Nephron progenitor cell (in vitro differentiated cells): ENCODE measurements at regions not wholly inside any gene's neighbourhood (a gene's known extent, or its start where the extent isn't known, plus 50 kb on each side); places are given as distances from the start of the nearest gene placed in this dataset.

Source experiments
- DNase-seq: peaks from one replicate; pipeline ENCODE4 v3.0.0; 2021
- H3K27ac Mint-ChIP-seq: 2 replicates; pipeline ENCODE4 v1.8.0; 2021; ENCODE audit warnings: mild to moderate bottlenecking, moderate library complexity, mixed read lengths
- H3K27me3 Mint-ChIP-seq: 2 replicates; pipeline ENCODE4 v1.8.0; 2021; ENCODE audit warnings: mild to moderate bottlenecking, low read depth, mixed read lengths; ENCODE audit not compliant: poor library complexity
- H3K36me3 Mint-ChIP-seq: 2 replicates; pipeline ENCODE4 v1.8.0; 2021; ENCODE audit warnings: low read depth, mixed read lengths
- H3K4me1 Mint-ChIP-seq: 2 replicates; pipeline ENCODE4 v1.8.0; 2021; ENCODE audit warnings: mixed read lengths
- H3K4me3 Mint-ChIP-seq: 2 replicates; pipeline ENCODE4 v1.8.0; 2021; ENCODE audit warnings: mild to moderate bottlenecking, moderate library complexity, mixed read lengths
- H3K9me3 Mint-ChIP-seq: 2 replicates; pipeline ENCODE4 v1.8.0; 2021; ENCODE audit warnings: mild to moderate bottlenecking, moderate library complexity, mixed read lengths
- CTCF ChIP-seq: fragments of 200-600 bp; sonication (generic); IDR thresholded peaks from 2 replicates; pipeline ENCODE4 v1.5.0; 2021; ENCODE audit warnings: antibody characterized with exemption

GRCh38 chr3:83454353-83454752 is 1504.4 kb upstream of the CADM2 start:
- H3K36me3 Mint-ChIP-seq: no peaks in the 10 kb centered on the region
- no peaks in the 10 kb centered on the region for H3K4me1 Mint-ChIP-seq
- H3K27me3 Mint-ChIP-seq: peaks cover 4% of the 10 kb centered on the region
- no peak overlapping the region for H3K27ac Mint-ChIP-seq
- no peaks in the 10 kb centered on the region for H3K9me3 Mint-ChIP-seq
- no peak for DNase-seq
- no peak for TF ChIP-seq CTCF
- H3K4me3 Mint-ChIP-seq: no peak overlapping the region

- no peak overlapping the region for H3K27ac Mint-ChIP-seq
- H3K4me3 Mint-ChIP-seq: no peak overlapping the region
- no peak for DNase-seq
- no peak for TF ChIP-seq CTCF
- H3K27me3 Mint-ChIP-seq: no peaks in the 10 kb centered on the region
- no peaks in the 10 kb centered on the region for H3K36me3 Mint-ChIP-seq
- no peaks in the 10 kb centered on the region for H3K9me3 Mint-ChIP-seq
- no peaks in the 10 kb centered on the region for H3K4me1 Mint-ChIP-seq
These were observed 1501.2 kb upstream of the CADM2 start for GRCh38 chr3:83457551-83457950.

GRCh38 chr3:83460052-83460451 is 1498.7 kb upstream of the CADM2 start:
- TF ChIP-seq CTCF: no peak
- Mint-ChIP-seq H3K27ac (no peak overlapping the region), H3K4me1 (no peaks in the 10 kb centered on the region), H3K4me3 (no peak overlapping the region), H3K9me3 (no peaks in the 10 kb centered on the region), H3K27me3 (no peaks in the 10 kb centered on the region), H3K36me3 (no peaks in the 10 kb centered on the region)
- no peak for DNase-seq

GRCh38 chr3:83461411-83461810 is 1497.4 kb upstream of the CADM2 start:
- H3K4me3 Mint-ChIP-seq: no peak overlapping the region
- H3K9me3 Mint-ChIP-seq: no peaks in the 10 kb centered on the region
- H3K27ac Mint-ChIP-seq: no peak overlapping the region
- H3K27me3 Mint-ChIP-seq: no peaks in the 10 kb centered on the region
- no peak for DNase-seq
- no peak for TF ChIP-seq CTCF
- H3K36me3 Mint-ChIP-seq: no peaks in the 10 kb centered on the region
- H3K4me1 Mint-ChIP-seq: no peaks in the 10 kb centered on the region

- H3K27ac Mint-ChIP-seq: no peak overlapping the region
- no peak overlapping the region for H3K4me3 Mint-ChIP-seq
- peaks cover 3% of the 10 kb centered on the region for H3K27me3 Mint-ChIP-seq
- TF ChIP-seq CTCF: no peak
- DNase-seq: no peak
- H3K4me1 Mint-ChIP-seq: no peaks in the 10 kb centered on the region
- no peaks in the 10 kb centered on the region for H3K36me3 Mint-ChIP-seq
- H3K9me3 Mint-ChIP-seq: peaks cover 13% of the 10 kb centered on the region
These were observed 1481.2 kb upstream of the CADM2 start for GRCh38 chr3:83477563-83477962.

GRCh38 chr3:83482402-83483070 is 1476.3 kb upstream of the CADM2 start:
- no peak for TF ChIP-seq CTCF
- no peak overlapping the region for H3K27ac Mint-ChIP-seq
- no peaks in the 10 kb centered on the region for H3K36me3 Mint-ChIP-seq
- no peaks in the 10 kb centered on the region for H3K27me3 Mint-ChIP-seq
- no peak for DNase-seq
- H3K4me1 Mint-ChIP-seq: no peaks in the 10 kb centered on the region
- H3K4me3 Mint-ChIP-seq: no peak overlapping the region
- no peaks in the 10 kb centered on the region for H3K9me3 Mint-ChIP-seq
